Effector CD4-positive, alpha-beta T cell (primary cell): ENCODE measurements at regions not wholly inside any gene's neighbourhood (a gene's known extent, or its start where the extent isn't known, plus 50 kb on each side); places are given as distances from the start of the nearest gene placed in this dataset.

Source experiments
- DNase-seq: peaks from one replicate; pipeline ENCODE4 v3.0.0-alpha.2; 2020

DNA sequence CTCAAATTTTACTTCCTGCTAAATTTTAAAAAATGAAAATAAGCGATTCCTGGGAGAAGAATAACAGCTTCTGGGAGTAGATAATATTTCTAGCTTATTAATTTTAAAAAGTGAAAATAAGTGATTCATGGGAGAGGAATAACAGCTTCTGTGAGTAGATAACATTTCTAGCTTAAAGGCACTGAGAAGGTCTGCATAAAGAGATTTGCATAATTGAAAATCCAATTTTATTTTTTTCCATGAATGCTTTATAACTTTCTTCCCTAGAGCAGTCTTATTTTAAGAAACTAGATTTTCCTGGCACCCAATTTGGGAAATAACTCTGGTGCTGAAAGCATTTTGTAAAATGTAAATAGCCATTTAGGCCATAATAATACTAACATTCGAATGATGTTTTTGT, 65.9 kb upstream of the ASTN2 start:
- no peak for DNase-seq

DNA sequence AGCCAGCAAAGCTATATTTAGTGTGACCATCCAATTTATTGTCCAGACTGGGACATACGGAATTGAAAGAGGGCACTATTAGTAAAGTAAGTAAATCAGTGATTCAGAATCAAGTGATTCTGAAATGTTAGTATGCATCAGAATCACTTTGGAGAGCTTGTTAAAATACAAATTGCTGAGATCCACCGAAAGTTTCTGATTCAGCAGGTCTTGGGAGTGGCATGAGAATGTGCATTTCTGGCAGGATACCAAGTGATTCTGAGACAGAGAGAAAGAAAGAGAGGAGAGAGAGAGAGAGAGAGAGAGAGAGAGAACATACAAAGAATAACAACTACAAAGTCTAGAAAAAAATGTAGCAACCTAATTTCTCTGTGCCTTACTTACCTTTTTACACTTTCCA, 65.4 kb upstream of the ASTN2 start:
- DNase-seq, result no peak

DNA sequence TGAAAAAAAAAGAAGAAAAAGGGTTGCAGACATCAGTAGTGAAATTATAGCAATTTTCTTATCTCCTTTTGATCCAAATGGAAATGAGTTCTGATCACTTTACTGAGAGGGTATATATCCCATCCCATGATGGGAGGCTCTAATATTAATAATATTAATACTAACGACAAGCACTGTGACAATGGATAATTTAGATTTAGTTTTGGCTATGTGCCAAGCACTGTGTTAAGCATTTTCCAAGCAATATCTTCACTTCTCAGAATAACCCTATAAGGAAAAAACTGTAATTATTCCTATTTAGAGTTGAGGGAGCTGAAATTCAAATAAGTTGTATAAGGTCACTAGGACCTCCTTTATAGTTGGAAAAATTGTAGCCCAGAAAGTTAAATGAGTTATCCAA, 58.4 kb upstream of the ASTN2 start:
- DNase-seq, result no peak

DNA sequence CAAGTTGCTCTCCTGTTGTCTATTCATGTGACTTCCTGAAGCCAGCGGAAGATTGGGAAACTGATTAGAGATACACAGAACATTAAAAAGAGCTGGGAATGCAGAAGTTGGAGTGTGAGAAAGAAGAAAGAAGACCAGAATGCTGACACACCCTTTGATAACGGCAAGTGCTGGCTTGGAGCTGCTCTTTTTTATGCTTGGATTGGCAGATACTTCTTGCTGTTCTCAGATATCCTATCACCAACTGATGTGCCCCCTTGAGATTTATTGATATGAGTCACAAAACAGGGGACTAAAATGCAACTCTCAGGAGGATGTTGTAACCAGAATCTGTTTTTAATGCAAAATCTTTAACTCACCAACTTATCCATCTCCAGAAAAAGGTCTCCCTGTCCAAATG, 56.0 kb upstream of the ASTN2 start:
- DNase-seq, result no peak

DNA sequence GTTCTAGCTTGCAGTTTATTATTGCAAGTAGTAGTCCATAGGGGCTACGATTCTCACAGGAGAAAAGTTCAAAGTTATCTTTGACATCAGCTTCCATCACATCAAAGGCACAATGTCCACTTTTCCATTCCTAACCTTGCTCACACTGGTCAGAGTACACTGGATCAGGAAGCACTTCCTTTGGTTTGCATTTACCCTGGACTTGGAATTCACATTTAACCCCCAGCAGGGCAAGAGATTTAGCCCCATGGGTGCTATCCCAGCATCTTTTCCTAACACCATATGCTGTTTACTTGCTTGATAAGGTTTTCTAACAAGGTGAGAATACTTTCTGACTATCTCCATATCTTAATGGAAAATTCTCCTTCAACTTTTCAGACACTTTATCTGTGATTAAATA, 55.6 kb upstream of the ASTN2 start:
- no peak for DNase-seq

DNA sequence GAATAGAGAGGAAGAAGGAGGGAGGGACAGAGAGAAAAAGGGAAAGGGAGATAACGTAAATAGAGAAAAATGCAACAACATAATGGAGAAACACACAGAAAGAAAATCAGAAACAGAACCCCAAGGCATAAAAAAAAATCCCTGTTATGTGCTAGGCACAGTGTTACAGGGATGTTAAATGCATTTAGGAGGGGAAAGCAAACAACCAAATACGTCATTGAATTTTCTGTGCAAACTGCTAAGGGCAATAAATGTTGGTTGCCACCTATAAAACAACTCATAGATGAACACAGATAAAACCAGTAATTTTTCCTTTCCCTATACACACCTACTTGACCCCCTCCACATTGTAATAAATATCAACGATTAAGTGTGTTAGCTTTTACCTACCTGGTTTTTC, 51.3 kb upstream of the ASTN2 start:
- DNase-seq, result no peak

DNA sequence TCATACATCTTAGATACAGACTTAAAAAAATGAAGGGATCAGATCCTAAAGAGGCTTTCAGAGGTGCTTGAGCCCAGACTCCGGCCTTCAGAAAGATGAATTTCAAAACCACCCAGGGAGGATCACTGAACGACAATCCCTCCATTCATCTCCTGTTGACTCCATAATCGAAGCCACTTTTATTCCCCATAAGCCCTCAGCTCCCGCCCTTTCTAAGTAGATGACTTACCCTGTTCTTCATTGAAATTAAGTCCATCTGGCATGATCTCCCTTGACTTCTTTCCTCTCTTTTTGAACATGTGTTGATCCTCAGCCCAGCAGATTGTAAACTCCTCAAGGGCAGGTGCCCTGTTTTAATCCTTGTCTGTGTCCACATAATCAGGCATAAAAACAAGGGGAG, 50.8 kb upstream of the ASTN2 start:
- DNase-seq, result no peak

DNA sequence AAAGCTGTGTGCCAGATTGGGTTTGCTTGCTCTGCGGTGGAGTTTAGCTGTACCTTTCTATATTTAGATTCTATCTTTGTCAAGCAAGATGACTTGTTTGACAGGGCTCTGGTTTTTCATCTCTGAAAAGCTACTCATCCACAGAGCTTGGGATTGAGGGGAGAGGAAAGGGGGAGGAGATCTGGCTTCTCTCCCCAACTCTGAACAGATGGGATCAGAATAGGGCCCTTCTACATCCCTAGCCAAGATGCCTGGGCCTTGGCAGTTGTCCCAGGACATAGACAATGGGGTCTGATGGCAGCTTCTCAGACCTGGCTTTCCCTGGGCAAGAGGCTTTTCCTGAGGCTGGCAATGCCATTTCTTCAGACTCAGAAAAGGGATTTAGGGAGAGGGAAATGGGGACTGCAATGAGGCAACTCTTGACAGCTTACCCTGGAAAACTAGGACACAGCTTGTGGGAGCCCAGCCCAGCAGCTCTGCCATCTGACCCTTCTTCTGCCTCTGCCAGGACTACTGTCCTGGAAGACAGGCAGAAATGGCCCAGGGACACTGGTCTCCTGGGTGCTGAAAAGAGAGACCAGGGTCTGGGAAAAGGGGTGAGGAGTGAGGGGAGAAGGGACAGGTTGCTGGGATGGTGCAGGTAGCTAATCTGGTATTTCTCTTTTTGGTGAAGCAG, 50.2 kb upstream of the ASTN2 start:
- no peak for DNase-seq
